ENCODE measurements at regions not wholly inside any gene's neighbourhood (a gene's known extent, or its start where the extent isn't known, plus 50 kb on each side); places are given as distances from the start of the nearest gene placed in this dataset.

DNA sequence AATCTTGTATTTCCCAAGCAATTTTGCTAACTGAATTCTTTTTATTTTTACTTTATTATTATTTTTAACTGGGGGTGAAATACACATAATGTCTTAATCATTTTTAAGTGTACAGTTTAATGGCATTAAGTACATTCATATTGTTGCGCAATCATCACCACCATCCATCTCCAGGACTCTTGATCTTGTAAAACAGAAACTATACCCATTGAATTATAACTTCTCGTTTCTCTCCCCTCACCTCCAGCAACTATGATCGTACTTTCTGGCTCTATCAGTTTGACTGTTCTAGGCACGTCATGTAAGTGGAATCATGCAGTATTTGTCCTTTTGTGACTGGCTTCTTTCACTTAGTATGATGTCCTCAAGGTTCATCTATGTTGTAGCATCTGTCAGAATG, 108.8 kb downstream of the ARL5B start:
- H3K4me3 ChIP-seq (ENCODE audit: insufficient read depth, low read length) = no peak overlapping the region
- no peaks in the 10 kb centered on the region for H3K79me2 ChIP-seq (ENCODE audit: insufficient read depth, low read length)
- no peak overlapping the region for H3K27ac ChIP-seq (ENCODE audit: low read depth, low read length)
- DNase-seq (ENCODE audit: insufficient read length, low spot score, missing footprints) = no peak
- H3K9me3 ChIP-seq (ENCODE audit: low read depth, low read length) = no peaks in the 10 kb centered on the region
- H3K4me2 ChIP-seq (ENCODE audit: insufficient read depth, low read length) = no peak overlapping the region
- no peak overlapping the region for H2AFZ ChIP-seq (ENCODE audit: low read length)
- no peaks in the 10 kb centered on the region for H3K27me3 ChIP-seq (ENCODE audit: insufficient read depth, low read length)
- TF ChIP-seq CTCF (IDR thresholded peaks at IDR 0.05; ENCODE audit: extremely low read depth, low read depth, low read length) = no peak
- H3K4me1 ChIP-seq (ENCODE audit: insufficient read depth, low read length) = no peaks in the 10 kb centered on the region
- no peaks in the 10 kb centered on the region for H4K20me1 ChIP-seq (ENCODE audit: insufficient read depth, low read length)
- H3K36me3 ChIP-seq (ENCODE audit: insufficient read depth, low read length) = no peaks in the 10 kb centered on the region

DNA sequence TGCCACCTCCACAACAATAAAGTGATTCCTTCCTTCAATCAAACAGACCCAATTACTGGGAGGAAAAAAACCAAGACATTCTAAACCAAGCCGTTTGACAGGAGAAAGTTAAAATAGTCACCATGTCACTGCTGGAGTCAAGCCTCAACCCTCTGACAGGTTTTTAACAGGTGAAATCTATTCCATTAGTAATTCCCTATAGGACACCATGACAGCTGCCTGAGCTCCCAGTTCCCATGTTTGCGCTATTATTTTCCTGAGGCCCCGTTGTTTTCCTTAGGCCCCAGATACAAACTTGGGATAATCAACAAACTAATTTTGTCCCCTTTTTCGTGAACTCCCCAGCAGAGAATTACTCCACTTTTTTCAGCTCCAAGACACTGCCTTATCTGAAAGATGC, 113.9 kb downstream of the ARL5B start:
- Histone ChIP-seq H3K27me3 (ENCODE audit: insufficient read depth, low read length) (no peaks in the 10 kb centered on the region), H3K4me1 (ENCODE audit: insufficient read depth, low read length) (no peaks in the 10 kb centered on the region), H3K79me2 (ENCODE audit: insufficient read depth, low read length) (no peaks in the 10 kb centered on the region), H4K20me1 (ENCODE audit: insufficient read depth, low read length) (no peaks in the 10 kb centered on the region), H3K9me3 (ENCODE audit: low read depth, low read length) (no peaks in the 10 kb centered on the region), H3K36me3 (ENCODE audit: insufficient read depth, low read length) (no peaks in the 10 kb centered on the region), H3K27ac (ENCODE audit: low read depth, low read length) (no peak overlapping the region), H3K4me3 (ENCODE audit: insufficient read depth, low read length) (no peak overlapping the region), H3K4me2 (ENCODE audit: insufficient read depth, low read length) (no peak overlapping the region), H2AFZ (ENCODE audit: low read length) (no peak overlapping the region)
- TF ChIP-seq CTCF (IDR thresholded peaks at IDR 0.05; ENCODE audit: extremely low read depth, low read depth, low read length) = no peak
- DNase-seq (ENCODE audit: insufficient read length, low spot score, missing footprints) = no peak

- Histone ChIP-seq H3K27ac (ENCODE audit: low read depth, low read length) (no peak overlapping the region), H3K9me3 (ENCODE audit: low read depth, low read length) (no peaks in the 10 kb centered on the region), H3K36me3 (ENCODE audit: insufficient read depth, low read length) (no peaks in the 10 kb centered on the region), H2AFZ (ENCODE audit: low read length) (no peak overlapping the region), H3K4me2 (ENCODE audit: insufficient read depth, low read length) (no peak overlapping the region), H3K4me3 (ENCODE audit: insufficient read depth, low read length) (no peak overlapping the region), H3K27me3 (ENCODE audit: insufficient read depth, low read length) (no peaks in the 10 kb centered on the region), H3K4me1 (ENCODE audit: insufficient read depth, low read length) (no peaks in the 10 kb centered on the region), H4K20me1 (ENCODE audit: insufficient read depth, low read length) (no peaks in the 10 kb centered on the region), H3K79me2 (ENCODE audit: insufficient read depth, low read length) (no peaks in the 10 kb centered on the region)
- no peak for DNase-seq (ENCODE audit: insufficient read length, low spot score, missing footprints)
- no peak for TF ChIP-seq CTCF (IDR thresholded peaks at IDR 0.05; ENCODE audit: extremely low read depth, low read depth, low read length)
Measured at GRCh38 chr10:18777258-18777657, 118.0 kb downstream of the ARL5B start.

GRCh38 chr10:18786478-18786877, 127.2 kb downstream of the ARL5B start:
- no peaks in the 10 kb centered on the region for H3K36me3 ChIP-seq (ENCODE audit: insufficient read depth, low read length)
- H3K27ac ChIP-seq (ENCODE audit: low read depth, low read length) = no peak overlapping the region
- H3K4me3 ChIP-seq (ENCODE audit: insufficient read depth, low read length) = no peak overlapping the region
- no peak overlapping the region for H3K4me2 ChIP-seq (ENCODE audit: insufficient read depth, low read length)
- H3K79me2 ChIP-seq (ENCODE audit: insufficient read depth, low read length) = no peaks in the 10 kb centered on the region
- H2AFZ ChIP-seq (ENCODE audit: low read length) = no peak overlapping the region
- no peaks in the 10 kb centered on the region for H3K27me3 ChIP-seq (ENCODE audit: insufficient read depth, low read length)
- no peak for TF ChIP-seq CTCF (IDR thresholded peaks at IDR 0.05; ENCODE audit: extremely low read depth, low read depth, low read length)
- H3K4me1 ChIP-seq (ENCODE audit: insufficient read depth, low read length) = no peaks in the 10 kb centered on the region
- no peaks in the 10 kb centered on the region for H3K9me3 ChIP-seq (ENCODE audit: low read depth, low read length)
- H4K20me1 ChIP-seq (ENCODE audit: insufficient read depth, low read length) = no peaks in the 10 kb centered on the region
- no peak for DNase-seq (ENCODE audit: insufficient read length, low spot score, missing footprints)

All from osteoblast (primary cell).